ENCODE measurements at regions not wholly inside any gene's neighbourhood (a gene's known extent, or its start where the extent isn't known, plus 50 kb on each side); places are given as distances from the start of the nearest gene placed in this dataset.
A peak's percentile ranks its signal among the peaks of the same experiment; 100 is the strongest.

DNA sequence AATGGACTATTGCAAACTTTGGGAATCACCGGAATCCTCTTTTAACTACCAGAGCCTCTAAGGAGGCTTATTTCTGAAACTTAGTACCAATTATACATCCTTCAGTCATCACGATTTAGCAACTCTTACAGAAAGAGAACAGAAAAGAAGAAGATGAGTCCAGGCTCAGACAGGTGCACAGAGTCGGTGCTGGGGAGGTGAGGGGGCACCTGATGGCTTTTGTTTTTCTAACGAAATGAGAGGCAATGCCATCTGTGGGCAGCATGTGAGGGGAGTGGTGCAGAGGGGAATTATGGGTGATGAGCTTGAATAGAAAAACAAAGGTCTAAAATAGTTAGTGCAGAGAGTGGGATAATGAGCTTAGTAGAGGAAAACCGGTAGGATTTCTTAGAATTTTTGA lies 522.6 kb downstream of the CMPK2 start:
- CTCF ChIA-PET = interaction anchor here (3.3 kb wide), 1 partner anchor 10 kb away, joined by 18 read pairs; no protein-coding TSS in a partner anchor
- no peak for TF ChIP-seq CTCF (IDR thresholded peaks at IDR 0.05; ENCODE audit: insufficient read depth, low read length, missing control alignments)
- DNase-seq (ENCODE audit: low read depth, low spot score) = no peak
- no peak overlapping the region for H3K4me3 ChIP-seq (ENCODE audit: low read depth, low read length)
- POLR2A ChIA-PET = no interaction called here

GRCh38 chr2:6352247-6352646 lies 513.5 kb downstream of the CMPK2 start:
- ChIA-PET POLR2A (no interaction called here), CTCF (interaction anchor here (1.5 to 2.4 kb wide), 4 partner anchors 9 to 475 kb away, joined by 4 to 30 read pairs (median 14); no protein-coding TSS in a partner anchor)
- H3K4me3 ChIP-seq (ENCODE audit: low read depth, low read length) = no peak overlapping the region
- DNase-seq (ENCODE audit: low read depth, low spot score) = no peak
- TF ChIP-seq CTCF (IDR thresholded peaks at IDR 0.05; ENCODE audit: insufficient read depth, low read length, missing control alignments) = no peak

GRCh38 chr2:6352906-6353515 lies 512.7 kb downstream of the CMPK2 start:
- no peak for DNase-seq (ENCODE audit: low read depth, low spot score)
- ChIA-PET CTCF (interaction anchor here (0.9 to 2.4 kb wide), 12 partner anchors 8 to 513 kb away, joined by 3 to 30 read pairs (median 6); partner anchors contain the start of gene CMPK2), POLR2A (no interaction called here)
- peak; percentile 84 for TF ChIP-seq CTCF (IDR thresholded peaks at IDR 0.05; ENCODE audit: insufficient read depth, low read length, missing control alignments)
- H3K4me3 ChIP-seq (ENCODE audit: low read depth, low read length) = no peak overlapping the region

DNA sequence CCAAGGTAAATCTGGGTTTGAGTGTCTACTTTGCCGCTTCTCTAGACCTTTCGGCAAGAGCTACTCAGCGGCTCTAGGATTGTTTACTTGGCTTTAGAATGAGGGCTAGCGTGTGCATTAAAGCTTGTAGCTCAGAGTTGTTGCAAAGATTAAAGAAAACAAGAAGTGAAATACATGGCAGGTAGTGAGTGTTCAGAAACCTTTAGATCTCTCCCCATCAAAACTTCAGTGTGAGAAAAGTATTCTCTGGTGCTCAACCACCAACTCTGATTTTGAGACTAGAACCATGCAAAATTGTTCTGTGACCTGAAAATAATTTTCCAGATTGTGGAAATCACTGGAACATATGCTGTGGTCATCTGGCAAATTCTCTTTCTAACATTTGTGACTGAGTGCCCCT lies 512.0 kb downstream of the CMPK2 start:
- no peak for DNase-seq (ENCODE audit: low read depth, low spot score)
- H3K4me3 ChIP-seq (ENCODE audit: low read depth, low read length) = no peak overlapping the region
- ChIA-PET POLR2A (no interaction called here), CTCF (interaction anchor here (0.9 to 2.4 kb wide), 12 partner anchors 8 to 512 kb away, joined by 3 to 30 read pairs (median 6); partner anchors contain the start of gene CMPK2)
- no peak for TF ChIP-seq CTCF (IDR thresholded peaks at IDR 0.05; ENCODE audit: insufficient read depth, low read length, missing control alignments)

DNA sequence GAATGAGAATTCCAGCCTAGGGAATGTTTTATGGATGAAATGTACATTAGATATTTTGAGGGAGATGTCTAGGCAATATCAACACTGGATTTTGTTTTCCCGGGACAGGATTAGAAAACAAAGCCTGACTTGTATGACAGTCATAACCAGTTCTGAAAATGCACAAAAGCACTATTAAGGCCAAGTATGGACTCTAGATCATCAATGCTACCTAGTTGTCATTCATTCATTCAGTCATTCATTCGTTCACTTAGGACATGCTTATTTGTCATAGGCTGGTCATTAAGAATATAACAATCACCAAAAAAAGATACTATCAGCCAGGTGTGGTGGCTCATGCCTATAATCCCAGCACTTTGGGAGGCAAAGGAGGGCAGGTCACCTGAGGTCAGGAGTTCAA lies 511.2 kb downstream of the CMPK2 start:
- no peak overlapping the region for H3K4me3 ChIP-seq (ENCODE audit: low read depth, low read length)
- no peak for TF ChIP-seq CTCF (IDR thresholded peaks at IDR 0.05; ENCODE audit: insufficient read depth, low read length, missing control alignments)
- ChIA-PET POLR2A (no interaction called here), CTCF (interaction anchor here (1.8 kb wide), 1 partner anchor 14 kb away, joined by 6 read pairs; no protein-coding TSS in a partner anchor)
- DNase-seq (ENCODE audit: low read depth, low spot score) = no peak

DNA sequence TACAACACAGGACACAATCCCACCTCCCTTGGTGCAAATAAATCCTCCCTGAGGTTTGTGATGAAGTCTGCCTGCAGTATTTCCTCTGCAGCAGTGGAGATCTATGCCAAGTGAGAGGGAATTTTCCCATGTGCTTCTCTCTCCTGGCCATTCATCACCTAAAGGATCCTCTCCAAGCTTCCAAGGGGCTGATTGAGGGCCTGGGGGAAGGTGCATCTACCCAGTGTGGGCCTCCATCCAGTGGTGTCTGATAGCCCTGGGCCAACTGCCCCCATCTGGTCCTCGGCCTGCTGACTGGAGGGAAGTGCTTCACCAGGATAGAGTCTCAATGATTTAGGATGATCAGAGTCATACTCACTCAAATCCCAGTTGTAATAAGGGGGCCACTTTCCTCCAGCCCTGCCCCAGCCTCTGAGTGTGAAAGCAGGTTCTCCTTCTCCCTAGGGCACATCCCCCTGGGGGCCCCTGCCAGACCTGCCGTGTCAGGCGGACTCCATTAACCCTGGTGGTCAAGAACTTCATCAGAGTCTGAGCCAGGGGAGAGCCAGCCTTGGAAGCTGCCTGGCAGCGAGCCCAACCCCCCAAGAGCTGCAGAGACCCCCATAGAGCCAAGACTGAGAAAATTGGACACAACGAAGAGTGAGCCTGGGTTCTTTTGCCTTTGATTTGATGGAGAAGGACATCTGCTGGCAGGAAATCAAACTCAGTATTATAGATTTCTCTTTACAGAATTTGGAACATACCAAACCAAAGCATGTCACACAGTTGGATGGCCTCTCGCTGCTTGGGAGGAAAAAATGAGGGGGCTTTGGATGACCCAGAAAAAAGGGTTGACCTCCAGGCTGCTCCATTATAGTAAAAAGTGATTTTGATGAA lies 509.6 kb downstream of the CMPK2 start:
- no peak for TF ChIP-seq CTCF (IDR thresholded peaks at IDR 0.05; ENCODE audit: insufficient read depth, low read length, missing control alignments)

More for the DNA sequence above, 509.6 kb downstream of the CMPK2 start:
- CTCF ChIA-PET = no interaction called here
- POLR2A ChIA-PET = no interaction called here
- DNase-seq (ENCODE audit: low read depth, low spot score) = no peak
- H3K4me3 ChIP-seq (ENCODE audit: low read depth, low read length) = no peak overlapping the region
